Right renal pelvis (tissue), 4 donors: ENCODE measurements at regions not wholly inside any gene's neighbourhood (a gene's known extent, or its start where the extent isn't known, plus 50 kb on each side); places are given as distances from the start of the nearest gene placed in this dataset.

ENCODE experiments used
- DNase-seq, 4 donors: peaks; one replicate each; pipeline ENCODE4 v3.0.0-alpha.2; 2013; ENCODE audit warnings: low read depth in 4 of 4, low spot score in 3 of 4, missing footprints in 1 of 4

DNA sequence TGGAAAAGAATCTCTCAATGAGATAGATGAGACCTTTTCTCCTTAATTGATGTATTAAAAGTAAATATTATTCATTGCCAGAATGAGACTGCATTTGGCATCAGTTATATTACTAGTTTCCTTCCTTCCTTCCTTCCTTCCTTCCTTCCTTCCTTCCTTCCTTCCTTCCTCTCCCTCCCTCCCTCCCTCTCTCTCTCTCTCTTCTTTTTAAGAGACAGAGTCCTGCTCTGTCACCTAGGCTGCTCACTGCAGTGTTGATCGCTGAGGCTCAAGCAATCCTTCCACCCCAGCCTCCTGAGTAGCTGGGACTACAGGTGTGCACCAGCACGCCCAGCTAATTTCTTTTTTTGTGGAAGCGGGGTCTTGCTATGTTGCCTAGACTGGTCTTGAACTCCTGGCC is 50.4 kb upstream of the ARX start:
- no peak for DNase-seq
